NCI-H446 treated with DMSO at 0.1 percent for 48 hours (cell line): ENCODE measurements at regions not wholly inside any gene's neighbourhood (a gene's known extent, or its start where the extent isn't known, plus 50 kb on each side); places are given as distances from the start of the nearest gene placed in this dataset.
"Not testable (repeated sequence)": the region's sequence is repeated elsewhere in the genome, so short reads cannot be mapped to it uniquely, and the experiment has no call there.

Source experiments
- DNase-seq: peaks from one replicate; lab custom pipeline; 2025; lab: John Stamatoyannopoulos, UW

DNA sequence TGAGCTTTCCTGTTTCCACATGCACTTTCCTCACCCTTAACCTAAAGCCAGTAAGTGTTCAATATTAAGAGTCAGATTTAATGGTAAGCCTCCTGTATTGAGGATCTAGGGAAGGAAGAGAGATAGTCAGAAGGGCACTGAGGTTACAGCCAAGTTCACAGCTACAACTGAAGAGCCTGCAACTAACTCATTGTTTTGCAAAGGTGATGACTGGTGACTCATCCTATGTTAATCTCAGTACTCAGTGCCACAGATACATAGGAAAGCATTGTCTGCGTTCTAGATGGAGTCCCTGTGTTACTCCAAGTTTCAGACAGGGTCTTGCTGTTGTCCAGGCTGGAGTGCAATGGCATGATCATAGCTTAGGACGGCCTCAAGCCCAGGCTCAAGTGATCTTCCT is 157.0 kb upstream of the RBM19 start:
- DNase-seq, result no peak

DNA sequence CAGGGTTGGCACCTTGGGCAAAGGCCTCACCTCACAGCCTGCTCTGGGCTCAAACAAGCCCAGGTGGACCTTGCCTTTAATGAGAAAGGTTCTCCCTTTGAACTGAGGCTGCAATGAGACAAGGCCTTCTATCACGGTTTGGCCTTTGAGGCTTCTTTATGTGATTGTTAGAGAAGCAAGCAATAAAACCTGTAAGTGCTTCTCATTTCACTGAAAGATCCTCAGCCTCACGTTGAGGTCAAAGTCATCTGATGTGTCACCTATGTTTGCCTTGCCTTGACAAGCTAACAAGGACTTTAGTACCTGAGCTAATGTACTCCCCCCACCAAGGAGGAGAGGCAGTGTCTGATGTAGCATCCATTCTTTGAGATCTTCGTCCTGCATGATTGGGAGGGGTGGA is 155.9 kb upstream of the RBM19 start:
- no peak for DNase-seq

DNA sequence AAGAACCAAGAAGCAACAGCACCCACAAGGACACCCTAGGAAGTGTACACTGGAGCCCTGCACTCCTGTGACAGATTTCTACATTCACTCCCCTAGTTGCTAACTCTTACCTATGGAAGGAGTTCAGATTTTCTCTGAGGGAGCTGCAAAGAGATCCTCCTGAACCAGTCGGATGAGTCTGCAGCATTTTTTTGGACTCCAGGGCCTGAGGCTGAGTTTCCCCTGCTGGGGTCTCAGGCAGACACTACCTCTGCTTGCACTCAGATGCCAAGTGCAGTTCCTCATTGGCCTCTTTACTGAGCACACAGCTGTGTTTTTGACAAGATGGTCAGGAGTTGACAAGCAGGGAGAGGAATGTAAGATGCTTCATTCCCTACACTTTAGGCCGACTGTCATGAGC is 153.2 kb upstream of the RBM19 start:
- no peak for DNase-seq

DNA sequence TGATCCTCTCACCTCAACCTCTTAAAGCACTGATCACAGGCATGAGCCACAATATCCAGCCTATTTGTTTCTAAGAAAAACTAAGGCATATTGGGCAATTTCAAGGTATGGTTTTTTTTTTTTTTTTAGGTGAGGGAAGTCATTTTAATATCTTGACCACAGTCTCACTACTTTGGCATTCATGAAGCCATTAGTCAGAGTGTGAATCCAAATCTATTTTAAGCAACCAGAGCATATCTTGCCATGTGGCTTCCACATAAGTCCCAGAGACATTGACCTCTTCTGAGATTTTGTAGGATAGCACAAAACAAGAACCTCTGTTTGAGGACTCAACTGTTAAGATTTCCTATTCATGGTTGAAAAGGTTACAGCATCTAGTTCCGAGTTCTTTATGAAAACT is 130.3 kb upstream of the RBM19 start:
- no peak for DNase-seq

DNA sequence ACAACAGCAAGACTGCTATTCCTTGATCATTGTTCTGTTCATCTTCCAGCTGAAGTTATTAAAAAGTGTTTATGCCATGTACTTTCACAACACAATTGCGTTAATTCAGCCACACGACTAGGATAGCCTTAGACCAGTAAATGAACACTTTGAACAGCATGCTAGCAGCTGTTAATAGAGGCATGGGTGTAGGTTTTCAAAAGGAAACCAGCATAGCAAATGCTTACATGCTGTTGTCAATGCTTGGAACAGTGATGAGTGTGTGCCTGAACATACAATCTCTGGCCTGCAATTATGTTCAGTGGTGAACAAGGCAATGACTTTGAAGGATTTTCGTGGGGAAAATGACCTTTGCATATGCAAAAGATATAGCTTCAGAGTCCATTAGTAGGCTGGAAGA is 127.4 kb upstream of the RBM19 start:
- no peak for DNase-seq

DNA sequence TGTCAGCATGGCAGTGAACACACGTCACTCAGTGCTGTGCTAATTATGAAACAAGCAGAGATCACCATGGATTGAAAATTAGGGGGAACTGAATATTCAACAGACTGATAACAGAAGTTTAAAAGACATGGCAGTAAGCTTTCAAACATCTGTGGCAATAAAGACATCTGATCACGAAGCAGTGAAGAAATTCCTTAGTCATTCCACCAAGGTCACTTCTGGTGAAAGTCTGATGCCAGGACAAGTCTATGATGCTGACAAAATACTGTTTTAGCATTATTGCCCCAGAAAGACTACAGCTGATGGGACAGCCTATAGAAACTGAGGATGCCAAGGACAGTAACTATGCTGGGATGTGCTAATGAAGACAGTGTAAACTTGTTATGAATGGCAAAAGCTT is 126.9 kb upstream of the RBM19 start:
- DNase-seq, result no peak

DNA sequence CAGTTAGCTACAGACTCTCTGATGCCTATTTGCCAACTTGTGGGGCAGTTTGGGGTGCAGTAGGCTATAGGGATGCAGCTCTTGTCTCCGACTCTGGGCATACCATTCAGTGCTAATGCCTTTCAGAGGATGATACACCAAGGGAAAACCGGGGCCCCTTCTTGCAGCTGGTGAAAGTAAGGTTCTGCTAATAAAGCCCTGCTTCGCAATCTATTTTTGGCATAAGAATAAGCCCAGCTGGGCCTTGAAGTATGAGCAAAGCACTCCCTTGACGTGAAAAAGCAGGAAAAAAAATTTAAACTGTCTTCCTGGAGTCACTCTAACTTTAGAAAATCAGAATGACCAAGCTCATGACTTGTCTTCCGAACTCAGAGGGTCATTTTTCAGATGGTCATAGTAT is 124.1 kb upstream of the RBM19 start:
- no peak for DNase-seq

DNA sequence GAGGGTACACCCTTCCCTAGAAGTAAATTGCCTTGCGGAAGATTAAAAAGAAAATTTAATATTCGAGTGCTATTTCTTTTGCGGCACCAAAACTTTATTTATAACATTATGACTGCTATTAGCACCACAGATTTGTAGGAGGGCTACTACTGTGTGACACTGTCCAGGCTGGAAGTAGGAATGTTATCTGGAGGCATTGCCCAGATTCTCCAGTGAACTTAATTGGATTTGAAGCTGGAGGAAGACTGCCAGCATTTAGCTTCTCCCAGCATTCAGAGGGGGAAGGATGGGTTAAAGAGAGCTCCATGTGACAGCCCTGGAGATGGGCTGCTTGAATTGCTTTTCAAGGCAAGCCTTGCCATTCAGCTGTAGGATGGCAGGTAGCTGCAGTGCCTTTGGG is 107.0 kb upstream of the RBM19 start:
- DNase-seq, result no peak

DNA sequence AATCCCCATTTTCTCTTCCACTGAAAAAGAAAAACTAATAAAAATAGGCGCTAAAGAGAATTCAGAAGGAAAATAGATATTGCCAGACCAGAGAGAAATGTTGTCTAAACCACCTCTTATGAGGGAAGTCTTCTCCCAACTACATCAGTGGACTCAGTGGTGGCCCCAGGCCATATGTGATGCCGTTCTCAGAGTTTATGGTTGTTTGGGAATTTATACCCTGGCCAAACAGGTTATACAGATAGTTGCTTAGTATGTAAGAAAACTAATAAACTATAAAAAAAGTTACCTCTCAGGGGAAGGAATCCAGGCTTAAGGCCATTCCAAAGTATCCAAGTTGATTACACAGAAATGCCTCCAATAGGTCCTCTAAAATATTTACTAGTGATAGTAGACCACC is 103.4 kb upstream of the RBM19 start:
- DNase-seq, result no peak

DNA sequence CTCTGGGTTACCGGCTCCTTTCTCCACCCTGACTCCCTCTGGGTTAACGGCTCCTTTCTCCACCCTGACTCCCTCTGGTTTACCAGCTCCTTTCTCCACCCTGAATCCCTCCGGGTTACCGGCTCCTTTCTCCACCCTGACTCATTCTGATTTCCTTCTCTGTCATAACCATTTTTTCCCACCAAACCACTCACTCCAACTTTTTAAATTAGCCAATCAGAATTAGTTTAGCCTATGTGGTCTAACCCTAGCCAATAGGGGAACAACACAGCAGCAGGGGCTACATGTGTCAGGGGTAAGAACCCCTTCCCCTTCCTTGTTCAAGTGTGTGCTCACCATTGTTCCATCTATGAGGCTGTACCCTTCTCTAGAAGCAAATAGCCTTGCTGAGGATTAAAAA is 98.4 kb upstream of the RBM19 start:
- DNase-seq, result no peak

DNA sequence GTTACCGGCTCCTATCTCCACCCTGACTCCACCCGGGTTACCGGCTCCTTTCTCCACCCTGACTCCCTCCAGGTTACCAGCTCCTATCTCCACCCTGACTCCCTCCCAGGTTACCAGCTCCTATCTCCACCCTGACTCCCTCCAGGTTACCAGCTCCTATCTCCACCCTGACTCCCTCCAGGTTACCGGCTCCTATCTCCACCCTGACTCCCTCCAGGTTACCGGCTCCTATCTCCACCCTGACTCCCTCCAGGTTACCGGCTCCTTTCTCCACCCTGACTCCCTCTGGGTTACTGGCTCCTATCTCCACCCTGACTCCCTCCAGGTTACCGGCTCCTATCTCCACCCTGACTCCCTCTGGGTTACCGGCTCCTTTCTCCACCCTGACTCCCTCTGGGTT is 97.9 kb upstream of the RBM19 start:
- DNase-seq, result not testable (repeated sequence)

DNA sequence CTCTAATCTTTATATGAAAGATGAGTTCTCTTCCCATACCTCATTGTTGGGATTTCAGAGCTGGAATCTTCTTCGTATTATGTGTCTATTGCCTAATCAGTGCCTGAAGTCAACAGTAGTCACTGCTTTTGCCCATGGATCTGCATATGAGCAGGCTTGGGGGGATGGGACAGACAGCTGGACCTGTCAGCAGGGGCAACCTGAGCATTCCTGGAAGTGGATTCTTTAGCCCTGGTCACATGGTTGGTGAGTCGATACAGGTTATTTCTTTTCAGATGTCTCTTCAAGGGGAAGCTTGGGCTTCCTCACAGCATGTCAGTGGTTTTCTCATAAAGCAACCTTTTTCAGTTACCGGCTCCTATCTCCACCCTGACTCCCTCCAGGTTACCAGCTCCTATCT is 97.3 kb upstream of the RBM19 start:
- DNase-seq, result no peak

DNA sequence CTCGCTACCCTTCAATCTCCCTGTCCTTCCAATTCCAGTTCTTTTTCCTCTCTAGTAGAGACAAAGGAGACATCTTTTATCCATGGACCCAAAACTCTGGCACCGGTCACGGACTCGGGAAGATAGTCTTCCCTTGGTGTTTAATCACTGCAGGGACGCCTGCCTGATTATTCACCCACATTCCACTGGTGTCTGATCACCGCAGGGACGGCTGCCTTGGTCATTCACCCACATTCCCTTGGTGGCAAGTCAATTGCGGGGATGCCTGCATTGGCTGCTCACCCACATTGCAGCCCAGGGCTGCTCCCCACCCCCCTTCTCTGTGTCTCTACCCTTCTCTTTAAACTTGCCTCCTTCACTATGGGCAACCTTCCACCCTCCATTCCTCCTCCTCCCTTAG is 90.2 kb upstream of the RBM19 start:
- not testable (repeated sequence) for DNase-seq

DNA sequence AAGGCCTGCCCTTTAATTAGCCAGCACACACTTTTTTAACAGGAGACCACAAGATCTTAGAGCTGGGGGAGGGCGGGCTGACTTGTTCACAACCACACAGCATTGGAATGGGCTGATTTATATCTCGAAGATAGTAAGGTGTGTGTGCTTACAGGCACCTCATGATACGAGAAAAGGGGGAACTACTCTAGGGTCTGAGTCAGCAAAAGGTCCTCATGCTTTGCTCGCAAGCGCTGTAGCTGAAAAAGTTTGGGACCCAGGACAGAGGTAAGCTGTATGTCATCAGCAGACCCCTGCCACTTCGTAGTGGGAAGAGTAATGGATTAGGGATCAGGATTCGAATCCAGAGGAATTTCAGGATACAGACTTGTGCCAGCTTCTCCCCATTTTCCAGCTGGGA is 88.9 kb upstream of the RBM19 start:
- DNase-seq, result no peak

DNA sequence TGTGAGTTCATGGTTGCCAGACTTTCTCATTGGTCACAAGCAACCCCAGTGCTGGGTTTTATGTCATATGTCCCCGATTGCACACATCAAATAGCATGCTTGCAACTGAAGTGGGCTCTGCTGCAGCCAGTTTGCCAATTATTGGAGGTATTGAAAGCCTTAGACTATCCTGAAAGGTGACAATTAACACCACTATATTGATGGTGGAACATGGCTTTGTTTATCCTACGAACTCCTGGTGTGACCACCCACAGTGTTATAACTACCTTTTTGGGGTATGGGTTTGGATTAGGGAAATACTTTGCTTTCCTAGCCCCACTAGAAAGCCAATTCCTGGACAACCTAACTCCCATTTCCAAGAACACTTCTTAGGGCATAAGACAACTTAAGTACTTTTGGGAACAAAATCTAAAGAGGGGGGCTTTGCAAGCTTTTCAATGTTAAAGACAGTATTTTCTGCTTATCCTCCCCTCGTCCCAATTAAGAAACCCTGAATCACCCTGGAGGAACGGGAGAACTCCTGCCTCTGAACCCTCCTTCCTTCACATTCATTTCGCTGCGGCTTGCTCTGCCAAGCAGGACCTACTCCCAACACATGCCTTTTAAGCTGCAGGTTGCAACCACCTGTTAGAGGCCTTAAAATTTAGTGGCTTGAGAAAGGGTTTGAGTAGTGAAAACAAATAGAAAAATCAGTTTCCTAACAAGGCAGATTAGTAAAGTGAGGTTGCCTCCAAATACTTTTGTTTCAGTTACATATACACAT is 80.3 kb upstream of the RBM19 start:
- DNase-seq, result no peak

DNA sequence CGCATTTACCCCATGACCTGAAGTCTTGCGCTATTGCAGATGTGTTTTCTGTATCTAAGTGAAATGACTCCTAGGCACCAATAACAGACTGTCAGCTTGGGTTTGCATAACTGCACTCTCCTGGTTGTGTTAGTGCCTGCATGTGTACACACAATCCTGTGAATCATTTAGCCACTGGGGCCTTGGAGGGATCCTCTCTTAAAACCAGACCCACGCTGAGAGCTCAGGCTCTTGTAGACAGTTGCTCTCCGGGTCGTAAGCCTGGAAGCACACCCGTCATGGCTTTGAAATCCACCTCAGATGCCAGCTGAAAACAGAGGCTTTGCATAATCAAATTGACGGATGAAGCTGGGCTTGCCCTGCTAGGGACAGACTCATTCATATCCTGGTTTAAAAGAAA is 79.2 kb upstream of the RBM19 start:
- DNase-seq, result no peak

DNA sequence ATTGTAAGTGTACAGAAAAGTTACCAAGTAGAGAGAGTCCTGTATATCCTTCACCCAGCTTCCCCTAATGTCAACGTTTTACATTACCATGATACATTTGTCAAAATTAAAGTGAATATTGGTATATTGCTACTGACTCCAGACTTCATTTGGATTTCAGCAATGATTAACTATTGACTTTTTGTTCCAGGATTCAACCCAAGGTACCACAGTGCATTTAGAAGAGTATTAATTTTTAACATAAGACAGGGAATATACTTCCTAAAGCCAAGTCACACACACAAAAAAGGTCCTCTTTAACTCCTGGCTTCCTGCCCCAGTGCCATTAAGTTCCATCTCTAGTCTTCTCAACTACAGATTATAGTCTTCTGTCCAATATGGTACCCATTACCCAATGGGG is 75.5 kb upstream of the RBM19 start:
- DNase-seq, result no peak

DNA sequence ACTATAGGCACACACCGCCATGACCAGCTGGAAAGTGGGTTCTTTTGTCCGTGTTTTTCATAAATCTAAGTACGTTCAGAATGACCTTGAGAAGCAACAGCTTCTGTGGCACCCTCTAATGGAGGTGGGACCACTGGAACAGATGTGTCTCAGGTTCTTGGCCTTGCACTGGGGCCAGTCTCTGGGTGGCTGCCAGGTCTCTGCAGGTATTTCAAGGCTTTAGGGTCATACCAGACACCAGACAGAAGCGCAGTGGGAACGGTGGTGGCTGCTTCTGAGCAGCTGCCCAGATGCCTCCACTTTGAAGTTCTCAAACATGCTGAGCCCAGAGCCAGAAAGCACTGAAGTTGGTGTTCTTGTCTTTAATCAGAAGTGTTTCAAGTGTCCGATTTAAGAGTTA is 75.0 kb upstream of the RBM19 start:
- DNase-seq, result no peak

DNA sequence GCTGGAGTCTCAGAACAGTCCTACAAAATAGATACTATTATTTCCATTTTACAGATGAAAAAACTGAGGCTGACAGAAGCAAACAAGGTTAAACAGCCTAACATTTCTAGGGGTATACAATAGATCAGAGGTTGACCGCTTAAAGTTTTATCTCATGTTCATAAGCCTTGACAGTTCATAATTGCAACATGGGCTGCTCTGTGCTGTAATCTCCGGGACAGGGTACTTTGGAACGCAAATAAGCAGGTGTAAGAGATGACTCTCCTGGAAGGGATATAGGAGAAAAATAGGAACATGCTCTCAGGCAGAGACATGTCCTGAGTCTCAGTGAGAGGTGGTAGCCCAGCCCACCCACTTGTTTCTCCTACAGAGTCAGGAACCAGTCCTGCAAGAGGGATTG is 72.8 kb upstream of the RBM19 start:
- DNase-seq, result no peak

DNA sequence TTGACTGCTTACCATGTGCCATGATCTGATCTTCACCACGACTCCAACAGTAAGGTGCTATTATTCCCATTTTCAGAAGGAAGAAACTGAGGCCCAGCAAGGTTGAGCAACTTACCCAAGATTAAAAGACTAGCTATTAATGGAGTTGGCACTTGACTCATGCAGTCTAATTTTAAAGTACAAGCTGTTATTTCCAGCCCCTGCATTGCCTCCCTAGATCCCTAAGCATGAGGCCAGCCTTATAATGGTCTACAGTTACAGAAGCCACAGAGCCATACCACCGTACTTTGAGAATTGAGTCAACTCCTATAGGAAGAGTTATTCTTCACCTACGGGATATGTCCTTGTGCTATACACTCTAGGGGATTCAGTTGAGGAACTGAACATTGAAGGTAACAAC is 66.7 kb upstream of the RBM19 start:
- no peak for DNase-seq

DNA sequence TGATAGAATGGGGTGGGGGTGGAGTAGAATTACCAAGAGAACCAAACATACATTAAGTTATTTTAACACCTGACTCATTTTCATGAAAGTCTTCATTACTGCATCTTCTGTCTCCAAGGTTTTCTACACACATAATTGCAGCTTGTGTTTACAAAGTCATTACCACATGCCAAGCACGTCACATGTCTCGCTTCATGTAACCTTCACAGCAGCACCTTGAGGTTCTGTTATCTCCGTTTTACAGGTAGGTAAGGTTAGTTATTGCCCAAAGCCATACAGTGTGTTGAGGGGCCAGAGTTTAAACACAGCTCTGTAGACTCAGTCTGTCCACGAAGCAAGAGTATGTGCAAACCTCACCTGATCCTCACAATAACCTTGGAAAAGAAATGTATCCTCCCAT is 64.3 kb upstream of the RBM19 start:
- no peak for DNase-seq

DNA sequence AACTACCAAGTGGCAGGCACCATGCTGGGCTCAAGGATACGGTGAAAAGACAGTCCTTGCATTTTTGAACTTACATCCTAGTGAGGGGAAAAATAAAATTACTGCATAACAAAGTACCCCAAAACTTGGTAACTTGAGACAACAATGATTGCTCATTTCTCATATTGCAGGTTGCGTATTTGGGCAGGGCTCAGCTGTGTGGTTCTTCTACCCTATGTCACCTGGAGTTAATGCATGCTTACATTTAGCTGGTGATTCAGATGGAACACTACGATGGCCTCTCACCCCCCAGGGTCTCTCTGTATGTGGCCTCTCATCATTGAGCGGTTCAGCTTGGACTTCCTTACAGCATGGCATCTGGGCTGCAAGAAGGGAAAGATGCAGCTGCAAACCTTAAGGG is 60.7 kb upstream of the RBM19 start:
- no peak for DNase-seq

DNA sequence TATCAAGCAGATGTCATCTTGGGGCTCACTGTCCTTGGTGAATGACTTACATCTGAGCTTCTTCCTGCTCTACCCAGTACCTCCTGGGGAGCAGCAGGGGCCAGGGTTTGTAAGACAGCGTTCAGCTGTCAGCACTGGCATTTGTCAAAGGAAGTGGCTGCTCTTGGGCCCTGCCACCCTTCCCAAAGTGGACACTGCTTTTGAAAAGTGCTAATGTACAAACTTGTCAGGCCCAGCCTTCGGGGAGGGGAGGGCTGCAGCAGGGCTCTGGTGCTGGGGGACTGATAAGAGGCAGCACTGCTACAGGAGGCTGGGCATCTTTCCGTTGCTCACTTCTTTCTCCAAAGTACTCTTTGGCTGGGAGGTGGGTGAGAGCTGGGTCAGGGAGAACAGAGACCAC is 59.8 kb upstream of the RBM19 start:
- DNase-seq, result no peak

DNA sequence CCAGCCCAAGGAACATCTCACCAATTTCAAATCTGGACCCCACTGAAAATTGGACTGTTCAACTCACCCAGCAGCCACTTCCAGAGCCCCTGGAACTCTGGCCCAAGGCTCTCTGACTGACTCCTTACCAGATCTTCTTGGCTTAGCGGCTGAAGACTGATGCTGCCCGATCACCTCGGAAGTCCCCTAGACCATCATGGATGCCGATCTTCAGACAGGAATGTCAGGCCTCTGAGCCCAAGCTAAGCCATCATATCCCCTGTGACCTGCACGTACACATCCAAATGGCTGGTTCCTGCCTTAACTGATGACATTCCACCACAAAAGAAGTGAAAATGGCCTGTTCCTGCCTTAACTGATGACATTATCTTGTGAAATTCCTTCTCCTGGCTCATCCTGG is 56.0 kb upstream of the RBM19 start:
- not testable (repeated sequence) for DNase-seq

DNA sequence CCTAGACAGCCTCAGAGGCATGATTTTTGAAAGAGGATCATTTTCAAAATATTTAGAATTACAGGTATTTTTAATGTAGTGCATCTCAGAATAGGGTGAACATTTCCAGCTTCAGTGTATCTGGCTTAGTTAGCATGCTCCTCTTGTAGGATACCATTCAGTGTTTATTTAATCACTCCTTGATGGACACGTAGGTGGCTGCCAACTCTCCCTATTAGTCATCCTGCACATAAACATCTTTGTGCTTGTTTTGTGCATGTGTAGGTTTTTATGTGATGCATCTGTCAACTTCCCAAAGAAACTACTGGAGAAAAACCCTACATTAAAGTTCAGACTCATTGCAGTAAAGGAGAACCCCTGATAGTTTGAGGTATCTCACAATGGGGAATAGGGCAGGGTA is 52.5 kb upstream of the RBM19 start:
- DNase-seq, result no peak
